Mucosa of gallbladder (tissue), 1 donor: ENCODE measurements at regions not wholly inside any gene's neighbourhood (a gene's known extent, or its start where the extent isn't known, plus 50 kb on each side); places are given as distances from the start of the nearest gene placed in this dataset.

ENCODE experiments used
- DNase-seq: peaks from one replicate; pipeline ENCODE4 v3.0.0-alpha.2; 2020; ENCODE audit warnings: low spot score
- donor health status: DM: no; HTN: no; CAD: no.

- DNase-seq: no peak
Measured at GRCh38 chr12:81022531-81022930, 55.3 kb upstream of the ACSS3 start.

- no peak for DNase-seq
Measured at GRCh38 chr12:81021834-81022233, 56.0 kb upstream of the ACSS3 start.

DNA sequence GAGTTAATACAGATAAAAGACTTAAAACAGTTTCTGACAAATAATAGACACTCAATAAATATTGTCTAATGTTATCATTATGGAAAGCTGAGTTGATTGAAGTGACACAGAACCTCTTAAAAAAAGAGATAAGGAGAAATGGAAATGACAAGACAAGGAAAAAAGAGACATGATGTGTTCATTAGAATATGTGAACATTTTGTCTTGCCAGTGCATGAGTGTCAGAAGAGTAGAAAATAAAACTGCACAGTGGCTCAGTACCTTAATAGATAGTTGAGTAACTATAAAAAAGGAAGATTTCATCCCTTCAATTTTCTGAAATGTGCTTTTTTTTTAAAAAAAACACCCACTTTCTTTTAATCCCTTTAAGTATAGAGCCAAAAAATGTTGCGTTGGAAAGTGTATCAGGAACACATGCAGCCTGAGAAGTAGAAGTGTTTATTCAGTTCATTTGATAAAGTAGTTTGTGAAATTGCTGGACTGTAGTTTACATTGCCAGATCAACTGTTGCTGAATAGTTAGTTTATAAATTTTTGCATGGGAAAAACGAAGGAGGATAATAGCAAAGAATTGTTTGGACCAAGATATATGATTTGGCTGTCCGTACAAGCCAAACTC lies 56.6 kb upstream of the ACSS3 start:
- no peak for DNase-seq

- DNase-seq: no peak
Measured at GRCh38 chr12:81017792-81018191, 60.1 kb upstream of the ACSS3 start.

DNA sequence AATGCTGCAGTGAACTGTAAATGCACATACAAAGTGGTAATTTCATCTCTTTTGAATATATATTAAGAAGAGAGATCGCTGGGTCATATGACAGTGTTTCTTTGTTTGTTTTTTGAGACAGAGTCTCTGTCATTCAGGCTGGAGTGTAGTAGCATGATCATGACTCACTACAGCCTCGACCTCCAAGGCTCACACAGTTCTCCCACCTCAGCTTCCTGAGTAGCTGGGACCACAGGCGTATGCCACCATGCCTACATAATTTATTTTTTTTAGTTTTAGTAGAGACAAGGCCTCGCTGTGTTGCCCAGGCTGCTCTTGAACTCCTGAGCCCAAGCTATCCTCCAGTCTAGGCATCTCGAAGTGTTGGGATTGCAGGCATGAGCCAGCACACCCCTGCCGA lies 62.4 kb upstream of the ACSS3 start:
- no peak for DNase-seq

DNA sequence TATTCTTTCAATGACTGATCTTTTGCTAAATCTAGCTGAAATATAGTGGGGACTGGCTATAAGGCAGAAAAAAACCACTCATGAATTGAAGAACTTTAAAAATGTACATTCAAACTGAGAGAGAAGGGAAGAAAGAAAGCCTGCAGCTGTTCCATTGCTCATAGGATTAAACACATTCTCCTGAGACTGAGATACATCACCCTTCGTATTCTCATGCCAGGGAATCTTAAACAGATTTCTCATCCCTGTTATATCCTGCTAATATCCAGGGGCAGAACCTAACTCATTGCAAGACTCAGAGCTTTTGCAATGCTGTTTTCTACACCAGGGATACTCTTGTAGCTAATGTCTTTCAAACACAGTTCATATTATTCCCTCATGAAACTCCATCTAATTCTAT lies 67.2 kb upstream of the ACSS3 start:
- no peak for DNase-seq

GRCh38 chr12:81005606-81006005 lies 67.9 kb upstream of the LIN7A start:
- no peak for DNase-seq

DNA sequence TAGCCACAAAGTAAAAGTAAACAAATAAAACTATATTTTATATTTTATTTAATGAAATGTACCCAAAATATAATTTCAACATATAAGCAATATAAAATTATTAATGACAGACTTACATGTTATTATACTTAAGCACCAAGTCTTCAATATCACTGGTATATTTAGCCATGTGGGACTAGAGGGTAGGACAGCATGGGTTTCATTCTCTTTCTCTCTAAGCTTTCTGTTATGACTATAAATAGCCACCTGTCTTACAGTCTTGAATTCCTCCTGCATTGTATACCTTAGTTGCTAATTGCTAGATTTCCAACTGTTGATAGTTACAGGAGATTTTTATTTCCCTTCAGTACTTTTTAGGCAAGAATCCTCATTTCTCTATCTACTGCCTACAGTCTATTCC lies 63.1 kb upstream of the LIN7A start:
- no peak for DNase-seq

- DNase-seq: peak; percentile 82
Measured at GRCh38 chr12:80988986-80989385, 51.3 kb upstream of the LIN7A start.
